Activated CD4-positive, alpha-beta T cell treated with anti-CD3 and anti-CD28 coated beads, Interleukin-2, Interleukin-6, amounts not matched to agents 100 ng/mL and 50 ng/mL, durations not matched to agents 16 hours and 8 hours (primary cell): ENCODE measurements at regions not wholly inside any gene's neighbourhood (a gene's known extent, or its start where the extent isn't known, plus 50 kb on each side); places are given as distances from the start of the nearest gene placed in this dataset.

Experiments used
- DNase-seq: peaks from one replicate; pipeline ENCODE4 v3.0.0-alpha.2; 2020

DNA sequence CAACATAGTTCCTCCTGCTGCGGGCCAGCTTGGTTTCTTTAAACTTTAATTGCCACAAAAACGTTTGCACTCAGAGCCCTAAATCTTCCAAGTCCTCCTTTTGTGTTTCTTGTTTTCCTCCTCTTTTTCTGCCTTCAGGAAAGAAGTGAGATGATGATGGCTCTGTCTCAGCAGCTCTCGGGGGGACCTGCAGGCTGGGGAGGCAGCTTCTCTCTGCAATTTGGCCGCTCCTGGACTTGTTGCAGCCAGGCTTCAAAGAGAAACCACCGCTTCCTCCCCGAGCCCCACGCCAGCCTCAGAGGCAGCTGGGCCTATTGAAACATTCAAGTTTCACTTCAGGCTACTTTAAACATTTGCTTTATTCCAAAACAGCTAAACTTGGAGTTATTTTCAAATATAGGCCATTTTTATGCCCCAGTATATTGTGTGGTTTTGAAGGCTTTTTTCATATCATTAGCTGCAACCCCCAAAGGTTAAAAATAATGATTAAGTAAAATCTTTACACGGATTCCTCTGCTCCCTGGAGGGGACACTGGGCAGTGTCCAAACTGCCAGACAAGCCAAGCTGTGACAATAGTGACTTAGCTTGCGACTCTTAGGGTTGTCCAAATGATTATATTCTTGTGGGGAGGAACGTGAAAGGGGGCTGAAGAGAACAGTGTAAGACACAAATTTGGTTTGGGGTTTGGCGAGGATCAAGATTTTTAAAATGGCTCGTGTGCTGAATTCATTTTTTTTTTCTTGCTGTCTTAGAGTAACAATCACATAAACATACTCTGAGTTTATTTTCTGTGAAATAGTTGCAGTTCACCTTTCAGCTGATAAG, 330.8 kb downstream of the DLEU7 start:
- DNase-seq: peak; percentile 36

DNA sequence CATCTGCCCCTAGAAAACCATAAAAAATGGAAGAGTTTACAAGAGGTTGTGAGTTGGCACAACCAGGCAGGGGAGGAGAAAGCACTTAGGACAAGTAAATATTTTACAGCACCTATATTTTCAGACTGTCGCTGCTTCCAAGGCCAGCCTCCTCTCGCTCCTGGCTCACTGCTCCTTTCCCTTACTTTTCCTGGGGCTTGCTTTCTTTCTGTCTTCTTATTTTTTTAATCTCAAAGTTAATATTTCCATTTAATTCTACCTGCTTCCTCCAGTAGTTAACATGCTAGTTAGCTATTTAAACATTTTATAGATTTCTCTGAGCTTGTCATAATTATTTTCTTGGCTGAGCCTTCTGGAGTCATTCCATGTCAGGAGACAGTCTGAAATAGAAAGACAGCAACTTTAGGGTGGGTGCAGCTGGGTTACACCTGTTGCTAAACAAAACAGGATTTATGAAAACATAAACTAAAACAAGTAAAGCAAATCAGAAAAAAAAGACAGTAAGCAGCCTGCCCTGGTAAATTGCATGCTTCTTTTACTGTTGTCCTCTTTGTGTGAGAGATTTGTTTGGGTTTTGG, 330.1 kb downstream of the DLEU7 start:
- DNase-seq: no peak

DNA sequence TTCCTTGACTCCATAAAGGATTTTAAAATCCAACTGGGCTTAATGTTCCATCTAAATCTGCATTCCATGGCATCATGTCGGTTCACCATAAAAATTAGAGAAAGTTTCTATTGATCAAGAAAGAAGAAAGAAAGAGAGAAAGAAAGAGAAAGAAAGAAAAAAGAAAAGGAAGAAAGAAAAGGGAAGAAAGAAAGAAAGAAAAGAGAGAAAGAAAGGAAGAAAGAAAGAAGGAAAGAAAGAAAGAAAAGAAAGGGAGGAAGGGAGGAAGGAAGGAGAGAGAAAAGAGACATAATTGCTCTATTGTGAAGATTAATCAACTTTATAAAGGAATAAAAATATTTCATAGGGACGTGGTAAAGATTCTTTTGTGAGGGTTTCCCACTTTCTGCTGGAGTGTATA, 329.2 kb downstream of the DLEU7 start:
- DNase-seq: no peak

DNA sequence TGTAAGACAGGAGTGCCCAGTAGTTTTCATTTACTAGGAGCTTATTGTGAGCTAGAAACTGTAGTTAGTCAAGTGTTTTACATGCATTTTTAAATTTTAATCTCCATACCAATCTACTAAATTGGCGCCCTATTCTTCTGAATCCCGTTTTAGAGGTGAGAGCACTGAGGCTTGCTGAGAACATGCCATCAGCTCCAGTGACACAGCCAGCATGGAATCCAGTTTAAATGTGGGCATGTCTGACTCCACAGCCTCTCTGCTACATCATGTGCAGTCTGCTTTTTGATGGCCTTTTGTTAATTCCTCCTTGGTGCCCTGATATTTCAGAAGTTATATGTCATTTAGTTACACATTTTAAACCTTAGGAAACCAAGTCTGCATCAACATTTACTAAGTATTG, 325.4 kb downstream of the DLEU7 start:
- no peak for DNase-seq

DNA sequence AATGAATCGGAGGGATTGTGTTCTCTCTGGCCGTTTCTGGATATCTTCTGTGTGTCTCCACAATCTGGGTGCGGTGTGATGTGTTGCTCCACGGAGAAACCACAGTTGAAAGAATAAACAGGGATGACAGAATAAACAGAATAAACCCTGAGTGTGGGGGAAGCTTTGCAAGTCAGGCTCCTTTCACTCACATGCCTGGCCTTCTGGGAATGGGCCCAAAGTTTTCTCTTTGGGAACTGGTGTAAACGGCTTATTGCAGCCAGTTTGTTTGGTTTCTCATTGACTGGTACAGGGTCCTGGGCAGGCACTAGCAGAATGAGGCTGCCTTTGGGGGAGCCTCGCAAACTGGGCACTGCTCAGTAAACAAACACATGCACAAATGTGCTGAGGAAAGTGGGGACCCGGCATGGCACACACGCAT, 324.7 kb downstream of the DLEU7 start:
- no peak for DNase-seq

DNA sequence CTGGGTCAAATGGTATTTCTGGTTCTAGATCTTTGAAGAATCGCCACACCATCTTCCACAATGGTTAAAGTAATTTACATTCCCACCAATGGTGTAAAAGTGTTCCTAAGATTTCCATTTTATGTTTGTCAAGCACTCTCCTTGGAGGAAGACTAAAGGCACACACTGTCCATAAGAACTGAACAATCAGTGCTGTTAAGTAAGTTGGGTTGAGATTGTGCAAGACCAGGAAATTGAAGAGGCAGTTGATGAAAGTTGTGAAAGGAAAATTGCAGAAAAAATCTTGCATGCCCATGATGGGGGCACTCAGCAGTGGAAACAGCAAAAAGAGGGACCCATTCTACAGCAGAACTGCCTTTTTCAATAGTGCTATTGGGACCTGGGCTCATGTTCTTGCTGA, 323.6 kb downstream of the DLEU7 start:
- no peak for DNase-seq

DNA sequence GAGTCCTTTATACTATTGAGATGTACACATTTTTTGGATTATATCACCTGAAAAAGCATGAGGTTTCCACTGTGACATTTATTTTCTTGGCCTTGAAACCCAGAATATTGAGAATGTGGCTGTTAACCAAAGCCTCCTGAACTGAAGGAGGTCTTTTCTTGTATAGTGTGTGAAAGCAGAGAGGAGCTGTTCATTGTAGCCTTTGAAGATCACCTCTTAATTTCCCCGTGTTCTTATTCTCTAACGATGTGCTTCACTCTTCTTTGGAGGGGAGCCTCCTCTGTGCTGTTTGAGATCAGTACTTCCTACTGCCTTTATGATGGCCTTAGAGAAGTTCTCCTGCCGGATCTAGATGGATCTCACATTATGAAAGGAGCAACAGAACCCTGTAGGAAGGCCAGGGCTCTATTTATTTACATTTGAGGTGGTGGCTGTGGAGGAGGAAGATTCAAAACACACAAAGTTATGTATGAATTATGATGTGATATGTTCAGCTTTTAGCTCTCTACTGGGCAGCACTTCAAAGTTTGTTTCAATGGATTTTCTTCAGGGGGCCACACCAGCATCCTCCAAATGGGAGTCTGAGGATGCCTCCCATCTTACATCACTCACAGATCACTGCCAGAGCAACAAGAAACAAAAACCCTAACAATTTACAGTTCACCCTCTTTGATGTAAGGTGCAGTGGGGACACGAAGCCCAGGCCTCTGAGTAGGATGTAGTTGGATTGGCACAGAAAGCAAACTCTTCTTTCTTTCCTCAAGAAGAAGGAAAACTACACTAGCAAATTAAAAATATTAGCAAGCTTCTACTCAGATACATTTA, 322.3 kb downstream of the DLEU7 start:
- no peak for DNase-seq

DNA sequence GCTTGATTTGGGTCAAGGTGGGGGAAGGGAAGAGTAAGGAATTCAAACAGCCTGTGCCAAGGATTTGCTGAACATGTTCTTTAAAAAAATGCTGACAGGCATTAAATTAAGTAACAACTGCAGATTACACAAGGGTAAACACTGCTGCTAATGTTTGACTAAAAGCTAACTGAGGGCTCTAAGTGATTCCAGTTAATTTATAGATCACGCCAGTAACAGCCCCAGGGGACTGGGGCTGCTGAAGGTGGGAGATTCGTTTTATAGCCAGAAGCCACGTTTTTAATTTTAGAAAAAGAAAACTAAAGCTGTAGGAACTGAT, 321.7 kb downstream of the DLEU7 start:
- no peak for DNase-seq

DNA sequence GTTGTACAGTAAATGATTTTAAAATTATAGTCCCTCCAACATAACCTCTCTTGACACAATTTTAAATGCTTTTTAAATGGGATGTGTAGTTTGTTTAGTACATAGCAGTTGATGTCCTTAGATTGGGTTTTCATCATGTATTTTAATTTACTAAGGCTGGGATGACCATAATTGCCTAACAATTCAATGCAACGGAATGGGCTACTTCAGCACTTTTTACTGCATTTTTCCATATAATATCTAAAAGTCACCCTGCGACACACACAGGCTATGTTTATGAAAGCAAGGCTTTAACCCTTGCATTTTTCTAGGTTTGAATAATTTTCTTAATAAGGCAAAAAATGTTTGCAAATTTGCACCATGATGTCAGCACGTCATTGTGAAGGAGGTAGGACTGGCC, 321.0 kb downstream of the DLEU7 start:
- DNase-seq: no peak

DNA sequence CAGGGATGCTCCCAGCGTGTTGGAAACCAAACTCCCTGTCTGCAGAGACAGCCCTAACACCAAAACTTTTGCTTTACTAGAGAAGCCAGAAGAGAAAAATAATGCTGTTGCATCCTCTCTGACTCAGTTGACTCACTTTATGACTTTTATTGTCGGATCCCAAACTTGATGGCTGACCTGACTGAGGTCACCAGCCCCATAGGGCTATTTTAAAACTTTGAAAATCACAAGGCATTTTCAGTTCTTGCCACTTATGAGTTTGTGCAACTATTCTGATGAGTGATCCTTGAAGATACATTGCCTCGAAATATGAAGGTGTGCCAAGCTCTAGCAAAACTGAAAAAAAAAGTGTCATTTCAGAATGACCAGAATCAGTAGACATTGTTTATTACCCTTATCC, 320.2 kb downstream of the DLEU7 start:
- DNase-seq: no peak

DNA sequence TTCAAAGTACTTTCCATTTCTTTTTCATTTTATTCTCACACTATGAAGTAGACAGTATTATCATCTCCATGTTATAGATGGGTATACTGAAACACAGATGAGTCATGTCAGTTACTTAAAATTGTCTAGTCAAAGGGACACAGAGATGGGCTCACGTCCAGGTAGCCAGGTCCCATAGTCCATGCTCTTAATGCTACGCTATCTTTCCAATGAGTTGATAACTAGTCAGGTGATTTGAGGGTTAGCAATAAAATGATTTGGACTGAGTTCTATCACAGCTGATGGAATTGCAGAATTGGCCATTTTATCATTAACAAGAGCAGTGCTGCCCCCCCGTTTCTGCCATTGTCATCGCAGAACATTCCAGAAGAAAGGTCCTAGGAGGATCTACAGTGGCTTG, 318.9 kb downstream of the DLEU7 start:
- no peak for DNase-seq

DNA sequence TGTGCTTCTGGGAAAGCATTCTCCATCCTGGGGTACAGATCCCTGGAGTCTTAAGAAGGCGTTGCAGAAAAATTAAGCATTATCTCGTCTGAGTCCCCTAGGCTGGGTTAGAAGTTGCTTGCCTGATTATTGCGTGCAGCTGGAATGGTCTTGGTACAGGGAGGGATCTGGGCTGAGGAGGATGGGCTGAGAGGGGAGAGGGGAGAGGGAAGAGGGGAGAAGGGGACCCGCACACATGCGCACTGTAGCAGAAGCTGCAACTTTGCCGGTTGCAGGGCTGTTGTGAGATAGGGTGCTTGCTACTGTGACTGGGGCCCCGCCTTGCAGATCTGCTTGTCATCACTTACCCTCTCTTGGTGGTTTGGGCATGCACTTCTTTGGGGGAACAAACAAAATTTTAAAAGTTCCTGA, 316.8 kb downstream of the DLEU7 start:
- no peak for DNase-seq

DNA sequence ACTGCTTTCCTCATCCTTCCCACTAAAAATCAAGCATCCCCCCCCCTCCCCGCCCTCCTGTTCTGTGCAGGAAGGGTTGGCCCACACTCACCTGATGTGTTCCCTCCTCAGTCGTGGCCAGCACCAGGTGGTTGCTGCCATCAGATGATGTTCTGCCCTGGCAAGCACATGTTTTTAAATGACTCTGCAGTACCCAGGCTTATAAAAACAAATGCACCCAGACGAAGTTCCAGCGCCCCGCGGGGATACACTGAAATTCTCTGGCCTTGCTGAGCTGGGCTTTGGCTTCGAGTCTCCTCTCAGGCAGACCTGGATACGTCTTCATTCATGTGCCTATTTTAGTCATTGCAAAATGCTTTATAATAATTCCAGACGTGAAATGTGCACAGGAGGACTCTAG, 316.3 kb downstream of the DLEU7 start:
- DNase-seq: no peak

DNA sequence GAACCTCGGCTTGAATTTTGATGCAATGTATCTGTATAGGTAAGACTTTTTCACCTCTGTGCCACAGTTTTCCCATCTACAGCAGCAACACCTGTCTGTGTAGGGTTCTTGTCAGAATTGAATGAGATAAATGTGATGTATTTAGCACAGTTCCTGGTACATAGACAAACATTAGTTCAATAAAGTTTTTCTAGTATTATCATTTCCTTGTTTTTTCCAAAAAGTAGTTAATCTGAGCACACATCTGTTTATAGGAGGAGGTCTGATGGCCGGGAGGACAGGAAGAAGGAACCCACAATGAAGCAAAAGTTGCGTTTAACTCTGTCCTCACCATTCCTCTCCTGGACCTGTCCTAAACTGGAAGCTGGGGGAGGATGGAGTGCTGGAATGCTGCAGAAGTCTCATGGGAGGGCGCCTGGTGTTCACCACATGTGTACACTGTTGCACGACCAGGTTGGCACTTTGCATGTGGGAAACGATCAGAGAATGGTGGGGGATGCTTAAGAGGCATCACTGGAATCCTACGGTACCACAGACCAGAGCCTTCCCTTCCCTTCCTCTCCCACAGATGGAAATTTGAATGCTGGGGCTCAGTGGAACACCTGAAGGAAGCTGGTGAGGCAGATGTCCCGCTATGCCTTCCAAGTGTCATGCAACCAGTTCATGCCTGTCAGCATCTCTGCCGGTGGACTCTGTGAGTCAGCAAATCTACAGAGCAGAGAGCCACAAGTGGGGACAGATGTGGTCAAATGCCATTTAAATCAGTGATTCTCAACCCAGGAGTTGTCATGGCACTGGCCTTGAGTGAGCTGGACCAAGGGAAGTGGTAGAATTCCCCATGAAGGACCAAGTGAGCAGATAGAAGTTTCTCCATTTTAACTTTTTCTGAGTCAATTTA, 315.6 kb downstream of the DLEU7 start:
- no peak for DNase-seq

DNA sequence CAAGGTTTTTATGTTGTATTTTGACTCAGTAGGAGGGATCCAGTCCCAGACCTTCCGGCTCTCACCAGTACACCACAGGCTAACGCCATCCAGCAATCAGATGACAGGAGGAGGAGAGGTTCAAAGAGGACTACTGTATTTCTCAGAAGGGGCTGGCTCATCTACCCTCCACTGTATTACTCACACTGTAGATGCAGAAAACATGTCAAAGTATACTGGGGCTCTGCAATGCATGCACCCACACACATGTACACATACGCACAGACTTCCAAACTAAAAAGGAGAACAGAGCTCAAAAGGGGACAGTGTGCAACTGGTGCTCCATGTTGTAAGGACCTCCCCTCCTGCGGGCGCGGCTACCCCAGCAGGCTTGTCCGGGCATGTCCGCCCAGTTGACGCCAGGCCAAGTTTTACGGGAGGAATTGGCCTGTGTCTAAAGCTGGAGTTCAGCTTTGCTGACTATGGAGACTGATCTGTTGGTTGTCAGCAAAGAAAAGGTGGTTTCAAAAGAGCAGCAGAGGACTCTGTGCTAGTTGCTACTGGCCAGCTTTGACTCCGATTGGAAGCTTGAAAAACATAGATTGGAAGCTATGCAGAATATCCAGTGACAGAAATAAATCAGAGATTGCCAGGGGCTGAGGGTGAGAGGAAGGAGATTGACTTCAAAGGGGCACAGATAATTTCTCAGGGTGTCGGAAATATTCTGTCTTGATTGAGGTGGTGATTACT, 314.2 kb downstream of the DLEU7 start:
- peak; percentile 26 for DNase-seq

DNA sequence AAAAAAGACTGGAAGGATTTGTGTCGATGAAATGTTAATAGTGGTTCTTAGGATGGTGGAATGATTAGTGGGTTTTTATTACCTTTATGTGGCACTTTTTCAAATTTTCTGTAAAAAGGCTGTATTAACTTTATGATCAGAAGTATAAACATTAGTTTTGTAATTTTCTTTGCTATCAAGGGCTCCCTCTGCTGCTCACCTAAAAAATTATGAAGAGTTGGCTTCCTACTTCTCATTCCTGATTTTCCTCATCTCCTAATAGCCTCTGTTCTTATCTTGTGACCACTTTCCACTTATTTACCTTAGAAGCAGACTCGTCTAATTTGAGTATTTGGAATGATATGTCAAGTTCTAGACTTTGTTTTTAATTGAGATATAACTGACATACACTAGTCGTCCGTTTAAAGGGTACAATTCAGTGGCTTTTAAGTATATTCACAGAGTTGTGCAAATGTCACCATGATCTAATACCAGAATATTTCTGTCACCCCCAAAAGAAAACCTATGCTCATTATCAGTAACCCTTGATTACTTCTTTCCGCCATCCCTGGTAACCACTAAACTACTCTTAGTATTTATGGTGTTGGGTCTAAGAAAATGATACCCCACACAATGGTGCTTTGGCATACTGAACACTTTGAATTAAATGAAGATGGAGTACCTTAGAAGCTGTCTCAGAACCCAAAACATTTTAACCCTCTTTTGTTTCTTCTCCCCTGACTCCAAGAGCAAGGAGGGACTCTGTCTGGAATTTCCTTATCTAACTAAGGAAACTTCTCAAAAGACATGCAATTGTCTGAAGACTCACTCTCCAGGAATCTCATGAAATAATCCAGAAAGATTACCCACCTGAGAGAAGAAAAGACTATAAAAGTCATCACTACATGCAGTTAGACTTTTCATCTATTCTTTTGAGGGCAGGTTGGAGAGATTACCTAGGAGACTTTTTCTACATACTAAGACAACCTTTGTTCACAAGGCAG, 311.3 kb downstream of the DLEU7 start:
- no peak for DNase-seq

DNA sequence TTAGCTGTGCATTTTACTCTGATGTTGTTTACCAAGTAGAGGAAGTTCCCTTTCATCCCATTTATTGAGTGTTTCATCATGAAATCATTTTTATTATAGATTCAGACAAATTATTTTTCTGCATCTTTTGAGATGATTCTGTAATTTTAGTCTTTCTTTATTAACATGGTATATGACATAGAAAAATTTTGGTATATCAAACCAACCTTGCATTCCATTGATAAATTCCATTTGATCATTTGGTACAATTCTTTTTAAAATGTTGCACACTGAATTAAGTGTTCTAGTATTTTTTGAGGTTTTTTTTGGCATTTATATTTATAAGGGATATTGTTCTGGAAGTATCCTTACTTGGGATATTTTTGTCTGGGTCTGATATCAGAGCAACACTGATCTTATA, 308.4 kb downstream of the DLEU7 start:
- no peak for DNase-seq

DNA sequence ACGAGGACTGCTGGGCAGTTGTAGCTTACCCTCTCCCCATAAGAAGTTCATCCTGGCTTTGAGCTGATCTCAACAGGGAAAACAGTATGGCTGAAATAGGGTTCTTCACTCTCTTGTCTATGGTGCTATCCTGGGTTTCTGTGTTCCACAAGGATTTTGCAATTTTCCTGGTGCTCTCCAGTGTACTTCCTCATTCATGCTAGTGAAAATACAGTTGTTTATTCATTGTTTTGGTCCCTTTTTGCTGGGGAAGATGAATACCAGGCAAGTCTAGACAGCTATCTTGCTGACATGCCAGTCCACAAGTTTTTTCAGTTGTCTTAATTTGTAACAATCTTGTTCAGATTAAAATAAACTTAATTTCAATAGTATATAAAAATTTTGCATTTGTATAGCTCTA, 306.5 kb downstream of the DLEU7 start:
- no peak for DNase-seq

DNA sequence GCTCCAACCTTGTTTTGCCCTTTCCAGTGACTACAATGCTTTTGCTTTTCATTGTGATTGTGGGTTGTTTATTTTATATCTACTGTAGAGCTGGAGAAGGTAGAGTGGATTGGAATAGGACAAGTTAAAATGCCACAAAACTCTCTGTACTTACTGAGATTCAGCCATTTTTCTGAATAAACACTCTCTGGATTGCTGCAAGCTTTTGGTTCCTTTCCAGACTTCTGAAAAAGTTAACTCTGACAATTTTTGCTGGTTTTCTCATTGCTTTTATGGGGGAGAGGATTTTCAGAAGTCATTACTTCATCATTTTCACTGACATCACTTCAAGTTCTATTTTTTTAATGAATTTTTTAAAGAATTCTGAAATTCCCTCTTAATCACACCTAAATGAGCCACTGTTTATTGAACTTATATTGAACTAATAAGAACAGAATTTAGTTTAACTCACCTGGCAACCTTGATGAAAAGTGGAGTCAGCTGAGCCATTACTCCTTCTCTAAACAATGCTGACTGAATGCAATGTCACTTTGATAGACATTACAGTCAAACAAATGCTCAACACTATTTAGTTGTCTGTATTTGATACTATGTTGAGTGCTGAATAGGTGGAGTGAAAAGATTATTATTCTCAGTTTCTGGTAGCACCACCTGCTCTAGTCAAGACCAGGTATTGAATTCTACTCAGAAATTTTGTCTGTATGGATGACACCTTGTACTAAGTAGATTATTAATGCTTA, 303.5 kb downstream of the DLEU7 start:
- DNase-seq: no peak

DNA sequence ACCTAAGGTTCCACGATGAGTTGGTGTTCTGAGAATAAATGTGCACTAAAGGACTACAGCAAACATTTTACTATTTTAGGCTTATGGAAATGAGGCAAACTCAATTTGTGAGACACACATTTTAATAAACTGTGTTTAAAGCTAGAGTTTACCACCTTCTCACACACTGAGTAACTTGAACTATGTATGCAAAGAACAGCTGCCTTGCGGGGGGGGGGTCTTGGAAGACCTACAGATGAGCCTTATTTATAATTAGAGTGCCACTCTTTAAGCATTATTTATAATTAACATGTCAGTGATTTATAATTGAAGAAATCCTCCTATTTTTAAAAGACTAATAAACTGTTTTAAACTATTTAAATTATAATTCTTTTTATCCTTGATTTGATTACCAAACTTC, 300.4 kb downstream of the DLEU7 start:
- DNase-seq: no peak
